Stromal cell of bone marrow (primary cell): ENCODE measurements at regions not wholly inside any gene's neighbourhood (a gene's known extent, or its start where the extent isn't known, plus 50 kb on each side); places are given as distances from the start of the nearest gene placed in this dataset.
A peak's percentile ranks its signal among the peaks of the same experiment; 100 is the strongest.

Source experiments
- DNase-seq: peaks from one replicate; pipeline ENCODE4 v3.0.0-alpha.2; 2012; ENCODE audit warnings: low read depth

DNA sequence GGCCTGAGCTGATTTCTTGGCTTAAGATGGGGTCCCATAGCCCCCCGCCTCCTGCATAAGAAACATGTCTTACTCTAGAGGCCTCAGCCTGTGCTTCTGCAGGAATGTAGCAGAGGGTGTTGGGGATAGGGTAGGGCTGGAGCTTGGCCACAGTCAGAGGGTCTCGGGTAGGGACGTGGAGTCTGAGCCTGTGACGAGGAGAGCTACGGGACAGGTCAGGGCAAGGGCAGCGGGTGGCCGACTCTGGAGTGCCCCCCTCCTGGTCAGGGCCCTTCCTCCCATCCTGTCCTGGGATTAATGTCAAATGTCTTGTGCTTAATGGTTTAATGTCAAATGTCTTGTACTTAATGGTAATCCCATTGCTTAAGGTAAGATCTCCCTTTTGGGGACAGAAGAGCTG lies 130.4 kb downstream of the GLI2 start:
- DNase-seq: no peak

DNA sequence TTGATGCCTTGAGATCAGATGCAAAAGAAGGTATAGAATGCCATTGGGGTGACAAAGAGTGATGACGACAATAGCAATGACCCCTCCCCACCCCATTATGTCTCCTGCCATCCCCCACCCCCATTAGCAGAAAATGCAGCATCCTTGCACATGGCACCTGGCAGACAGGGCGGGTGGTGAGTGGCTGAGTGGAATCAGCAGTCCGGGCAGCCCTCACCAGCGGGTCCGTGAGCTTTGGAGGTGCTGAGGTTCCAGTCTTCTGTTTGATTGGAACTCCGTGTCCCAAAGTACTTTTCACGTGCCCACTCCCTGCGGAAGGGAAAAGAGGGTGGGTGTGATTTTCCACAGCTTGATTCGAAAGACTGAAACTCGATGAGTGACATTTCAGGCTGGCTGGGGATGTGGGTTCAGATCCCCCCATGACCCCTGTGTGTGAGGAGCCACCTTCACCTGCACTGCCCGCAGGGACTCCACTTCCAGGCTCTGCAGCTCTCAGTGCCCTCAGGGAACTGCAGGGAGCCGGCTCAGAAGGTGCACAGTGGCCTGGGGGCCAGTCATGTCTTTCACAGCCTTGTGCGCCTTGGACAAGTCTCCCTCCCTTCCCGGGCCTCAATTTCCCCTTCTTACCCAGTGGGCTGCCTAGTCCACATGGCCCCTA lies 130.9 kb downstream of the GLI2 start:
- DNase-seq: no peak

DNA sequence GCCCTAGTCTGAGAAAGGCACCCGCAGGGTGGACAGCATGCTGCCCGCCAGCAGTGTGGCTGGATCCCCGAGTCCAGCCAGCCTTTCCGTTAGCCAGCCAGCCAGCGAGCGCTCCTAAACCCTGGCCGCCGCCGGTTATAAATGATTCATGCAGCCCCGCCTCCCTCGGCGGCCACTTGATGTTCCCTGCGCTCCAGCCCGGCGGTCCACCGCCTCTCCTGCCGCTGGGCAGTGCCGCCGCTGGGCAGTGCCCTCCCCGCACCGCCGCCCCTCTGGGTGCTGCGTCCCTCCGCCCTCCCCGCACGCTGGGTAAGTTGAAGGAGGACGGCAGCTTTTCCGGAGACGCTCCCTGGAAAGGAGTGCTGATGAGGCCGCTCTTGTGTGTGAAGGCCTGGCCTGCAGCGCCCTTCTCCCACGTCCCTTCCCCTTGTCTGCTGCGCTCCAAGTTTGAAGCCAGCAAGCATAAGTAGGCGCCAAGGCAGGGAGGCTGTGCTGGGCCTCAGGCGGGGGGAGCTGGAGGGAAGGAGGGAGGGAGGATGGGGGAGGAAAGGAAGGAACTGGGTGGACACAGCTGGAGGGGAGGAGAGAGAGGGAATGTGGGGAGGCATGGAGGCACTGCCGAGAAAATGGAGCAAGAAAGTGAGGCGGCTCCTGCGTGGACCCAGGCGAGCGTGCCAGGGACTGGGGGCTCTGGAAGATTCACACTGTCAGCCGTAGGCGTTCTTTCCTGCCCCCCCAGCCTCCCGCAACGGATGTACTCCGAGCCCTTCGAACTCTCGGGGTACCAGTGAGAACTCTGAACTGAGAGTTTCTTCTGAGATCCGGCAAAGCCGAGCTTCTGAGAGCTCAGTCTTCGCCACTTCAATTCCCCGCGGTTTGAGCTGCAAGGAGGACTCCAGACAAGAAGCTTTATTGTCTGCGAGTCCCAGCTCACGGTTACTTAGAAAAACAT lies 131.9 kb downstream of the GLI2 start:
- DNase-seq: peak; percentile 72

DNA sequence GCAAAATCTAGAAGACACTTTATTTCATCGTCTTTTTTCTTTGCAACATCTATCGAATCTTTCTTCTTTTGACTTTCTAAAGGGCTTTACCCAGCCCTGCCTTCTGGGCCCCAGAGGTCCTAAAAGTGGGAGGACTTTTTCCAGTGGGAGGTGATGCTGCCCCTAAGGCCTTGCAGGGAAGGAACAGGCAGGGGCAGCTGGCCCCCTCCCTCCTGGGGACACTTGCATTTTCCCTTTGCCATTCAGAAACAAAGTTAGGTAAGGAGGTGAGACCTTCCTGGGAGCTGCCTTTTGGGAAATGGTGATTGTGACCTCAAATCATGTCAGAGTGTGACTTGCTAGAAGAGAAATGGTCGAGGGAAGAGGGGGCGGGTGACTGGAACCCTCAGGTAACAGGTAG lies 132.7 kb downstream of the GLI2 start:
- no peak for DNase-seq

DNA sequence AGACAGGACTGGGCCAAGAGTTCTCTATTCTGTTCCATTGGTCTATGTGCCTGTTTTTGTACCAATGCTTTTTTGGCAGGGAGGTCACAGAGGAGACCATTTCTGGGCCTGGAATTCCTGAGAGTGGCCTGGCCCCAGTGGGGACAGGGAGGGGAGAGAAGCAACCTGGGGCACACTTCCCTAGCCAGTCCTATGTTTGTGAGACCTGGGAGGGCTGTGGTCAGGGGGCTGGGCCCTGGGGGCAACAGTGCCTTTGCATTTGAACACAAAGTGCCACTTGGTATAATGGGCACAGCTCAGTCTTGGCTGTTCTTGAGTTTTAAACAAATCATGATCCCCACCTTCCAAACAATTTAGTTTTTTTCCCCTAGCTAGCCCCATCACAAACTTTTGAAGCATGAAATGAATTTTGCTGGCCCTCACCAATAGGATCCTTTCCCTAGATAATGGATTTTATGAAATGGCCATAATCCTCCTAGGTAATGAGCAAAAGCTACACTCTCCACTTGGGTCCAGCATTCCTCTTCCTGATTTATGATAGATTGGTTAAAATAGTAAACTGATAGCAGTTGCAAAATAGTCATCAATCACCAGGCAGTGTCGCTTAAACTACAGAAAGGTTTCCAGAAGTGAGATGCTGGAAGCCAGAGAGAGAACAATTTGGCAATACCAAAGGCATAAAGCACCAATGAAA lies 133.5 kb downstream of the GLI2 start:
- no peak for DNase-seq

- no peak for DNase-seq
Observed at GRCh38 chr2:120869730-120870466, 134.2 kb downstream of the GLI2 start.

DNA sequence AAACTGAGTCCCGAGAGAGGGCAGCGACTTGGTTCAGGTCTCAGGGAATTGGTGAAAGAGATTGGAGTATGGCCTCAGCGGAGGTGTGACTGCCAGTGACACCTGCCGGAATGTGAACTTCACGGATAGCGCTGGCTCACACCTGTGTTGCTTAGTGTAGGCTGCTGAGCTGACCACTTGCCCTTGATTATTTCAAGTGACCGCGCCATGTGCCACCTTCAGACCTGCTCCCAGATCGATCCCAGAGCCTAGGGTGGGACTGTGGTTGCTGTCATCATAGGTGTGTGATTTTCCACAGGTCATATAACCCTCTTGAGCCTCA lies 134.8 kb downstream of the GLI2 start:
- no peak for DNase-seq

DNA sequence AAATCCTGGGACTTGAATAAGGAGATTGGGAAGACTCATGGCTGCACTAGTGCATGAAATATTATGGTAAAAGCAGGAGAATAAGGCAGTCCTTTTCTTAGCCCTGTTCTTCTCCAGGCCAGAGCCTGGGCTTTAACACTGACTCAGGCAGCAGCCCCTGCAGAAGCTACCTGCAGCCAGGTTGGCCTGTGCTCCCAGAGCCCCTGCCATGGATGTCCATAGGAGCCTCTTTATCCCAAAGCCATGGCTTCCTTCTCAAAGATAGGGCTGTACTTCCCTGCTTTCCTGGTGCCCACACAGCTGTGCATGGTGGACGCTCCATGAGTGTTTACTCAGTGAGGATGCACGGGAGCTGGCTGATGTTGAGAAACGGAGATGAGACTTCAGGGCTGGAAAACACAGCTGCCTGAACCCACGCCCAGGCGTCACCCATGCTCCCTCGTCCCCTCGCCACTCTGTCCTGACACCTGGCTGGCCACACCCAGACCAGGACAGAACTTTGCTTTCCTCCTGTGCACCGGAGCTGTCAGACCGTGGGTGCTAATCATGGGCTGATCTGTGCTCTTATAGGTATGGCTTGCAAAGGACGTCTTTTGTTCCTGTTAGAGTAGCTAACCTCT lies 135.5 kb downstream of the GLI2 start:
- no peak for DNase-seq

GRCh38 chr2:120871881-120872620 lies 136.4 kb downstream of the GLI2 start:
- DNase-seq: no peak

GRCh38 chr2:120873958-120874887 lies 138.6 kb downstream of the GLI2 start:
- no peak for DNase-seq

GRCh38 chr2:120874888-120875275 lies 139.2 kb downstream of the GLI2 start:
- DNase-seq: no peak

DNA sequence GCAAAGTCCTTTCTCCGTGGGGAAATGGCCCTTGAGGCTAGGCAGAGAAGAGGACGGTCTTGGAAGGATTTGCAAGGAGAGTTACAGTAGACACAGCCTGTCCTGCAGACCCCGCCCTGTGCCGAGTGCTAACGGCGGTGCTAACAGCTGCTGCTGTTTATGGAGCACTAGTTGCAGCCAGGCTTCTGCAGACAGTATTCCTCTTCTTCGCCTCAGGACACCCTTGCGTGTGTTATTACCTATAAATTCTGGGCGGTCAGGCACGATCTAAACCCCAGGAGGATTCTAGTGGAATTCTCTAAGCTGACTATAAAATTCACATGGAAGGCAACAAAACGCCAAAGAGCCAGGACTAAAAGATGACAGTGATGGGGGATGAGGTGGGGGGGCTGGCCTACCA lies 139.8 kb downstream of the GLI2 start:
- no peak for DNase-seq

DNA sequence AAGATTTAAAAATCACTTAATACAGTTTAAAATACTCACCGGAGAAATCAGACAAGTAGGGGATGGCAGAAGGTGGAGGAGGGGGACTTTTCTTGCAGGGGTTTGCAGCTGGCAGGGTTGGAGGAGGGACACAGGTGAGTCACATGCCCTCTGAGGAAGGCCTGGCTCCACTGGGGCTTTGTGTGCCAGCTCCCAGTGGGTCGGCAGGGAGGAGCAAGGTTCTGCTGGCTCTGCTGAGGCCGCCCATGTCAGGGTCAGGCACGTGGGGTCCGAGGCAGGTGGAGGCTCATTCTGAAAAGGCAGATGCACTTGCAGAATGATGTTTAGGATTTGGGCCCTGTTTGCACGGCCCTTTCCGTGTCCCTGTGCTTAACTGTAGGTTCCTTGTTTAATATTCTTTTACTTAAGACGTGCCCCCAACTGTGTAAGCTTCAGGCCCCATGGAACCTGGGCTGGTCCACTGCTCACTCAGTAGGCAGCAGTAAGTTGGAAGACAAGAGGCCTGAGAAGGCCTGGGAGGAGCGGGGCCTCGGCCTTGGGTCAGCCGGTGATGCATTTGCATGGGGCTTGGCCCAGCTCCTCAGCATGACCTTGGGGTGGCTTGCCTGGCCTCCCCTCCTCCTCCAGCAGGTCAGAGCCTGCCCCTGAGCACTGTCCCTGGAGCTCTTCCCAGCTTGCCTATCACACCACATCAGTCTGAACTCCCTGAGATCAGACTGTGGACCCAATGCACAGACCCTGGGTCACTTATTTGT lies 141.0 kb downstream of the GLI2 start:
- no peak for DNase-seq

- no peak for DNase-seq
Observed at GRCh38 chr2:120877409-120877808, 141.7 kb downstream of the GLI2 start.

DNA sequence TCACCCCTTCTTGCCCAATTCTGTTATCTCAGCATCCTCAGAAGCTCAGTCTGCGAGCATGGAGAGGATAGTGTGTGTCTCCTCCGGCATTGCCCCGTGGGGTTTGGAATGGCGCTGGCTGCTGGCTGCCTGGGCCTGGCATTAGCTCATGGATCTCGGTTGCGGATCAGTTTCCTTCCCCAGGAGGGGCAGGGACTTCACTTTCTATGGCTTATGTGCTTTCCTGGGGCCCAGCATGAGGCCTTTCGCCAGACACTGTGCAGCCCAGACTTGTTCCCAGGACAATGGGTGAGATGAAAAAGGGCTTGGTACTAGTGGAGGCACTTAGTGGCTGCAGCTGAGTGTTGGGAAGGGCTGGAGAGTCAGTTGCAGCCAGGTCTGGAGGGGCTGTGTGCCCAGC lies 143.3 kb downstream of the GLI2 start:
- no peak for DNase-seq

DNA sequence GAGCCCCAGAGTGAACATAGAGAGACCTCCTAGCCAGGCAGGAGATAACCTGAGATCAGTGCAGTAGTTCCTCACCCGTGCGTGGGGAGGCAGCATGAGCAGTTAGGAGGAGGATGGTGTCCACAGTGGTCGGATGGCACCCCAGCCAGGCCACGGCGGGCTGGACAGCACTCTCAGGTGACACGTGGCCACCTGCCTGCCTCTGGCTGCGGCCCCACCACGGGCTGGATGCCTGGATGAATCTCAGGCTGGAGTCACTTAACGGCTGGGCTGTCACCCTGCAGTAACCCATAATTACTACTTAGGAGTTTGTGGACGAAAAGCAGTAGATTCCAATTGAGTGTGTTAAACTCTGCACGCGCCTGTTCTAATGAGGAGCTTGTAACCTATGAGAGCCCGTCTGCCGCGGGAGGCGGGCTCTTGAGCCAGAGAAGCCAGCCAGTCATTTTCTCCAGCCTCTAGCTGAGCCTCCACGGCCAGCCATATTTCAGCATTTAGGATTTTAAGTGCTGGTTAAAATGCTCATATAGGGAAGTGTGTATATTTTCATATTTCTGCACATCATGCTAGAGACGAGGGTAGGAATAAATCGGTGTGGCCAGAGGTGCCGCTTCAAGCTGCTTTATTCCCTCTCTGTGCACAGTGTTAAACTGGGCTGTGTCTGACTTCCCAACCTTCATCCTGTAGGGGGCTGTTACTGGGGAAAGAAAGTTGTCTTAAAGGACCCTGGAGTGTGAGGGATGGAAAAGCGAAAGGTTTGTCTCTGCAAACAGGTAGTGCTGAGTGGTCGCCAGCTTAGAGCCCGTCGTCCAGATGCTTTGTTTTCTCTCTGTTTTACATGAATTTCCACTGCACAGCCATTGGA lies 144.0 kb downstream of the GLI2 start:
- no peak for DNase-seq

GRCh38 chr2:120880381-120880780 lies 144.7 kb downstream of the GLI2 start:
- no peak for DNase-seq
